ENCODE measurements at regions not wholly inside any gene's neighbourhood (a gene's known extent, or its start where the extent isn't known, plus 50 kb on each side); places are given as distances from the start of the nearest gene placed in this dataset.

- ATAC-seq (no peak), FAIRE-seq (no peak), DNase-seq (ENCODE audit: low spot score) (no peak)
- Histone ChIP-seq H3K4me2 (ENCODE audit: low read depth, low read length) (no peak overlapping the region), H3K9ac (ENCODE audit: insufficient read depth, low read depth, low read length) (no peak overlapping the region), H4K20me1 (ENCODE audit: insufficient read depth, low read length) (no peaks in the 10 kb centered on the region), H2AFZ (ENCODE audit: low read length) (no peak overlapping the region), H3K9me3 (ENCODE audit: low read length) (no peaks in the 10 kb centered on the region), H3K27ac (ENCODE audit: extremely low read length, insufficient read depth, low read length) (no peak overlapping the region), H3K79me2 (ENCODE audit: insufficient read depth, low read length) (no peaks in the 10 kb centered on the region), H3K27me3 (ENCODE audit: control insufficient read depth in 1 of 2, insufficient read depth in 2 of 2, low read length in 2 of 2) (no peaks in the 10 kb centered on the region), H3K4me1 (ENCODE audit: insufficient read depth, low read length) (no peaks in the 10 kb centered on the region), H3K36me3 (replicated peaks in 1 of 2; ENCODE audit: control insufficient read depth in 1 of 2, insufficient read depth in 2 of 2, low read length in 2 of 2) (no peaks in the 10 kb centered on the region), H3K4me3 (replicated peaks in 1 of 3; ENCODE audit: insufficient read depth in 1 of 3, low read depth in 2 of 3, low read length in 3 of 3) (no peak overlapping the region)
- intact Hi-C loops (cut with micrococcal nuclease; ENCODE audit: unreplicated experiment) = no loop called here
- no TSS peak for BruUV-seq (replicated peaks)
- TF ChIP-seq ZNF773 (CRISPR knock-in tag; IDR thresholded peaks at IDR 0.05; ENCODE audit: borderline replicate concordance) = no peak
- TF ChIP-seq IRF2 (CRISPR knock-in tag; IDR thresholded peaks at IDR 0.05) = no peak
- TF ChIP-seq RBAK (CRISPR knock-in tag; IDR thresholded peaks at IDR 0.05) = no peak
- no peak for TF ChIP-seq ZNF678 (CRISPR knock-in tag; IDR thresholded peaks at IDR 0.05)
- TF ChIP-seq NFKB2 (CRISPR knock-in tag; IDR thresholded peaks at IDR 0.05; ENCODE audit: borderline replicate concordance) = no peak
- TF ChIP-seq ZNF362 (CRISPR knock-in tag; IDR thresholded peaks at IDR 0.05; ENCODE audit: borderline replicate concordance) = no peak
- no peak for TF ChIP-seq ZFY (CRISPR knock-in tag; IDR thresholded peaks at IDR 0.05)
- no peak for TF ChIP-seq ZHX1 (CRISPR knock-in tag; IDR thresholded peaks at IDR 0.05; ENCODE audit: low read depth)
- TF ChIP-seq HNF1B (CRISPR knock-in tag; IDR thresholded peaks at IDR 0.05) = no peak
- TF ChIP-seq ELF4 (CRISPR knock-in tag; IDR thresholded peaks at IDR 0.05; ENCODE audit: borderline replicate concordance) = no peak
- no peak for TF ChIP-seq CBX5 (CRISPR knock-in tag; IDR thresholded peaks at IDR 0.05; ENCODE audit: borderline replicate concordance)
- TF ChIP-seq ZNF589 (CRISPR knock-in tag; conservative IDR thresholded peaks at IDR 0.05) = no peak
- no peak for TF ChIP-seq MXD4 (CRISPR knock-in tag; IDR thresholded peaks at IDR 0.05)
- in situ Hi-C loops (cut with HindIII; ENCODE audit: extremely low pct_ligation_motif_present, low pct_unique_long_range_greater_than_20kb) = no loop called here
- ChIA-PET CTCF (ENCODE audit: low intra/inter-chr PET ratio, low total read pairs) (no interaction called here), POLR2A (no interaction called here)
- 13% methylated on average over 2 of the region's 2 CpGs for WGBS (ENCODE audit: low lambda C conversion rate)
These were observed 1937.6 kb downstream of the PCDH9 start for GRCh38 chr13:65292488-65292901.
